ENCODE measurements at regions not wholly inside any gene's neighbourhood (a gene's known extent, or its start where the extent isn't known, plus 50 kb on each side); places are given as distances from the start of the nearest gene placed in this dataset.
A peak's percentile ranks its signal among the peaks of the same experiment; 100 is the strongest.
"Not testable (repeated sequence)": the region's sequence is repeated elsewhere in the genome, so short reads cannot be mapped to it uniquely, and the experiment has no call there.

- DNase-seq: no peak
Observed at GRCh38 chr13:44739120-44739519, 163.0 kb upstream of the TSC22D1 start.

GRCh38 chr13:44738463-44738862 lies 162.3 kb upstream of the TSC22D1 start:
- DNase-seq: no peak

- DNase-seq: no peak
Observed at GRCh38 chr13:44735806-44736205, 159.7 kb upstream of the TSC22D1 start.

- peak; percentile 19 for DNase-seq
Observed at GRCh38 chr13:44734201-44734707, 158.1 kb upstream of the TSC22D1 start.

GRCh38 chr13:44732503-44733098 lies 156.5 kb upstream of the TSC22D1 start:
- no peak for DNase-seq

- no peak for DNase-seq
Observed at GRCh38 chr13:44730851-44731250, 154.7 kb upstream of the TSC22D1 start.

GRCh38 chr13:44730099-44730498 lies 154.0 kb upstream of the TSC22D1 start:
- DNase-seq: no peak

- not testable (repeated sequence) for DNase-seq
Observed at GRCh38 chr13:44727591-44727990, 151.5 kb upstream of the TSC22D1 start.

GRCh38 chr13:44726778-44727177 lies 150.6 kb upstream of the TSC22D1 start:
- DNase-seq: no peak

- peak; percentile 3 for DNase-seq
Observed at GRCh38 chr13:44726214-44726613, 150.1 kb upstream of the TSC22D1 start.

GRCh38 chr13:44719857-44720671 lies 143.9 kb upstream of the TSC22D1 start:
- DNase-seq: peak; percentile 71

GRCh38 chr13:44718467-44718866 lies 142.3 kb upstream of the TSC22D1 start:
- DNase-seq: no peak

GRCh38 chr13:44715287-44716230 lies 139.4 kb upstream of the TSC22D1 start:
- no peak for DNase-seq

GRCh38 chr13:44713788-44714469 lies 137.8 kb upstream of the TSC22D1 start:
- peak; percentile 87 for DNase-seq

GRCh38 chr13:44711706-44712105 lies 135.6 kb upstream of the TSC22D1 start:
- no peak for DNase-seq

GRCh38 chr13:44710576-44710975 lies 134.4 kb upstream of the TSC22D1 start:
- DNase-seq: peak; percentile 75

- not testable (repeated sequence) for DNase-seq
Observed at GRCh38 chr13:44704811-44705210, 128.7 kb upstream of the TSC22D1 start.

- DNase-seq: peak; percentile 0
Observed at GRCh38 chr13:44703371-44703770, 127.2 kb upstream of the TSC22D1 start.

- DNase-seq: no peak
Observed at GRCh38 chr13:44698066-44698465, 121.9 kb upstream of the TSC22D1 start.

GRCh38 chr13:44697058-44697457 lies 120.9 kb upstream of the TSC22D1 start:
- no peak for DNase-seq

GRCh38 chr13:44695520-44695919 lies 119.4 kb upstream of the TSC22D1 start:
- DNase-seq: no peak

- DNase-seq: no peak
Observed at GRCh38 chr13:44694842-44695241, 118.7 kb upstream of the TSC22D1 start.

GRCh38 chr13:44694291-44694690 lies 118.2 kb upstream of the TSC22D1 start:
- DNase-seq: no peak
